H1 (cell line): ENCODE measurements at regions not wholly inside any gene's neighbourhood (a gene's known extent, or its start where the extent isn't known, plus 50 kb on each side); places are given as distances from the start of the nearest gene placed in this dataset.

ENCODE experiments used
- CTCF ChIA-PET: fragments of 300-600 bp; sonication (Branson Sonifier 250); formaldehyde crosslinking; loops from one replicate; lab custom pipeline; 2021; ENCODE audit not compliant: partially characterized antibody; lab: Charles Lee
- POLR2A ChIA-PET: fragments of 300-600 bp; sonication (Branson Sonifier 250); formaldehyde crosslinking; loops from one replicate; lab custom pipeline; 2021; ENCODE audit warnings: inconsistent platforms; ENCODE audit not compliant: partially characterized antibody; lab: Charles Lee
- DNase-seq, 2 experiments: peaks; one replicate each; pipeline versions ENCODE4 v3.0.0 to v3.0.0-alpha.2; 2010 to 2022; ENCODE audit warnings: low spot score in 2 of 2, low read depth in 1 of 2, mixed read lengths in 1 of 2
- FAIRE-seq: peaks from 2 replicates; lab custom pipeline; 2011; peaks lifted over from hg19 to GRCh38; lab: Jason Lieb, UNC
- H2AFZ ChIP-seq: 2 replicates; pipeline ENCODE4 v1.8.1; 2012; ENCODE audit warnings: low read length, inconsistent platforms
- H2AK5ac ChIP-seq: 2 replicates; pipeline ENCODE4 v1.6.1; 2013; ENCODE audit warnings: low read depth, low read length
- H2BK120ac ChIP-seq: replicated peaks from 2 replicates; pipeline ENCODE3; 2013; ENCODE audit warnings: low read depth, low read length, inconsistent platforms
- H2BK12ac ChIP-seq: 2 replicates; pipeline ENCODE4 v1.6.1; 2013; ENCODE audit warnings: low read depth, low read length
- H2BK15ac ChIP-seq: 2 replicates; pipeline ENCODE4 v1.6.1; 2013; ENCODE audit warnings: low read length
- H2BK20ac ChIP-seq: 2 replicates; pipeline ENCODE4 v1.6.1; 2013; ENCODE audit warnings: low read length
- H2BK5ac ChIP-seq: 2 replicates; pipeline ENCODE4 v1.6.1; 2013; ENCODE audit warnings: low read depth, low read length
- H3K14ac ChIP-seq: 2 replicates; pipeline ENCODE4 v1.6.1; 2013; ENCODE audit warnings: inconsistent platforms; ENCODE audit not compliant: insufficient read length
- H3K18ac ChIP-seq: 2 replicates; pipeline ENCODE4 v1.6.1; 2013; ENCODE audit warnings: low read length; ENCODE audit errors: extremely low read depth
- H3K23ac ChIP-seq: 2 replicates; pipeline ENCODE4 v1.6.1; 2013; ENCODE audit warnings: inconsistent platforms; ENCODE audit not compliant: insufficient read length
- H3K23me2 ChIP-seq: 2 replicates; pipeline ENCODE4 v1.6.1; 2013; ENCODE audit warnings: low read depth, low read length
- H3K27ac ChIP-seq: 2 replicates; pipeline ENCODE4 v1.6.1; 2011; ENCODE audit warnings: low read depth, low read length, inconsistent platforms
- H3K27me3 ChIP-seq, 4 experiments: replicated peaks in 1 of 4; 1 replicate in 1 of 4; 2 replicates in 3 of 4; pipeline versions ENCODE4 v1.6.1 to v1.8.1; 2011 to 2013; ENCODE audit warnings: low read length in 3 of 4, mild to moderate bottlenecking in 3 of 4, inconsistent platforms in 2 of 4, mixed read lengths in 2 of 4, moderate library complexity in 1 of 4; ENCODE audit not compliant: control insufficient read depth in 3 of 4, insufficient read depth in 3 of 4; ENCODE audit errors: extremely low read depth in 1 of 4
- H3K36me3 ChIP-seq, 4 experiments: 2 replicates each; pipeline versions ENCODE4 v1.6.1 to v1.8.1; 2011 to 2013; ENCODE audit warnings: mild to moderate bottlenecking in 4 of 4, low read length in 3 of 4, moderate library complexity in 2 of 4, control low read depth in 1 of 4, inconsistent platforms in 1 of 4; ENCODE audit not compliant: insufficient read depth in 4 of 4, control insufficient read depth in 2 of 4
- H3K4ac ChIP-seq: replicated peaks from 2 replicates; pipeline ENCODE3; 2013; ENCODE audit warnings: low read length, low read depth, mixed read lengths, inconsistent platforms; ENCODE audit not compliant: insufficient read length
- H3K4me1 ChIP-seq, 4 experiments: replicated peaks in 1 of 4; 1 replicate in 1 of 4; 2 replicates in 3 of 4; pipeline versions ENCODE4 v1.6.1 to v1.8.1; 2011 to 2013; ENCODE audit warnings: low read length in 3 of 4, inconsistent platforms in 2 of 4, mixed read lengths in 1 of 4; ENCODE audit not compliant: insufficient read depth in 4 of 4, control insufficient read depth in 3 of 4
- H3K4me2 ChIP-seq, 2 experiments: 2 replicates each; pipeline versions ENCODE4 v1.6.1 to v1.8.1; 2011 to 2013; ENCODE audit warnings: low read depth in 2 of 2, low read length in 2 of 2, control low read depth in 1 of 2, inconsistent platforms in 1 of 2, mild to moderate bottlenecking in 1 of 2; ENCODE audit not compliant: insufficient read depth in 1 of 2
- H3K4me3 ChIP-seq, 4 experiments: fragments of 200-600, 300-600 bp in 1 of 4; sonication (generic), shearing (Covaris generic), sonication (Bioruptor Twin) in 1 of 4; 2 replicates each; pipeline versions ENCODE4 v1.5.1 to v1.8.1; 2011 to 2016; ENCODE audit warnings: low read length in 4 of 4, low read depth in 3 of 4, control low read depth in 2 of 4, inconsistent platforms in 2 of 4, mild to moderate bottlenecking in 2 of 4, mixed read lengths in 1 of 4, moderate library complexity in 1 of 4; ENCODE audit not compliant: insufficient read depth in 2 of 4; ENCODE audit errors: extremely low read depth in 1 of 4
- H3K56ac ChIP-seq: replicated peaks from 2 replicates; pipeline ENCODE3; 2013; ENCODE audit warnings: low read depth, mild to moderate bottlenecking, mixed read lengths, low read length, inconsistent platforms; ENCODE audit not compliant: insufficient read length
- H3K79me1 ChIP-seq: 2 replicates; pipeline ENCODE4 v1.6.1; 2013; ENCODE audit warnings: low read depth, low read length, control low read depth
- H3K79me2 ChIP-seq, 2 experiments: 2 replicates each; pipeline versions ENCODE4 v1.6.1 to v1.8.1; 2012 to 2013; ENCODE audit warnings: low read length in 2 of 2, mild to moderate bottlenecking in 2 of 2, inconsistent platforms in 1 of 2; ENCODE audit not compliant: insufficient read depth in 2 of 2, control insufficient read depth in 1 of 2
- H3K9ac ChIP-seq, 4 experiments: replicated peaks in 1 of 4; 1 replicate in 1 of 4; 2 replicates in 3 of 4; pipeline versions ENCODE4 v1.6.1 to v1.8.1; 2011 to 2013; ENCODE audit warnings: low read depth in 3 of 4, low read length in 3 of 4, control low read depth in 2 of 4, mild to moderate bottlenecking in 2 of 4, moderate library complexity in 2 of 4, inconsistent platforms in 1 of 4; ENCODE audit errors: extremely low read depth in 1 of 4
- H3K9me3 ChIP-seq, 2 experiments: 2 replicates each; pipeline versions ENCODE4 v1.6.1 to v1.8.1; 2012 to 2013; ENCODE audit warnings: mild to moderate bottlenecking in 2 of 2, moderate library complexity in 2 of 2, control low read depth in 1 of 2, inconsistent platforms in 1 of 2, low read depth in 1 of 2, low read length in 1 of 2, mixed read lengths in 1 of 2; ENCODE audit not compliant: insufficient read depth in 2 of 2
- H4K20me1 ChIP-seq, 2 experiments: replicated peaks in 1 of 2; 2 replicates each; pipeline versions ENCODE3 to v1.8.1; 2011 to 2013; ENCODE audit warnings: inconsistent platforms in 2 of 2, low read length in 2 of 2, mild to moderate bottlenecking in 1 of 2; ENCODE audit not compliant: insufficient read depth in 2 of 2, control insufficient read depth in 1 of 2
- H4K5ac ChIP-seq: 2 replicates; pipeline ENCODE4 v1.6.1; 2013; ENCODE audit warnings: low read length, low read depth, mixed read lengths, inconsistent platforms; ENCODE audit not compliant: insufficient read length
- H4K8ac ChIP-seq: 2 replicates; pipeline ENCODE4 v1.8.0; 2013; ENCODE audit warnings: mild to moderate bottlenecking, moderate library complexity, low read length, inconsistent platforms; ENCODE audit not compliant: insufficient read depth; ENCODE audit errors: extremely low read depth
- H4K91ac ChIP-seq: replicated peaks from 2 replicates; pipeline ENCODE3; 2013; ENCODE audit warnings: low read length, mixed read lengths, inconsistent platforms; ENCODE audit not compliant: insufficient read length
- ASH2L ChIP-seq: fragments of 200-600, 300-600 bp; sonication (generic); IDR thresholded peaks from one replicate; pipeline ENCODE4 v1.7.1; 2017; ENCODE audit warnings: low read length
- BACH1 ChIP-seq: IDR thresholded peaks from 2 replicates; pipeline ENCODE4 v1.6.1; 2012; ENCODE audit warnings: low read length, improper control_type of control experiment
- BCL11A ChIP-seq, 2 experiments: IDR thresholded peaks; one replicate each; pipeline ENCODE4 v1.6.1; 2011; ENCODE audit warnings: low read depth in 2 of 2, low read length in 2 of 2, mild to moderate bottlenecking in 2 of 2
- BRCA1 ChIP-seq: IDR thresholded peaks from 2 replicates; pipeline ENCODE4 v1.6.1; 2012; ENCODE audit warnings: low read depth, low read length, improper control_type of control experiment
- CHD1 ChIP-seq: IDR thresholded peaks from 2 replicates; pipeline ENCODE4 v1.6.1; 2012; ENCODE audit warnings: low read depth, low read length, improper control_type of control experiment
- EZH2 ChIP-seq: fragments of 200-600 bp; sonication (generic); IDR thresholded peaks from 2 replicates; pipeline ENCODE4 v1.7.1; 2012; ENCODE audit warnings: low read depth, mild to moderate bottlenecking, moderate library complexity, low read length, inconsistent platforms; ENCODE audit not compliant: severe bottlenecking
- KDM5A ChIP-seq: fragments of 200-600 bp; IDR thresholded peaks from 2 replicates; pipeline ENCODE4 v1.7.1; 2012; ENCODE audit warnings: mild to moderate bottlenecking, low read length, inconsistent platforms, mixed read lengths
- NRF1 ChIP-seq: IDR thresholded peaks from 2 replicates; pipeline ENCODE4 v1.6.1; 2011; ENCODE audit warnings: mild to moderate bottlenecking, low read depth, low read length, improper control_type of control experiment
- POLR2A ChIP-seq, 2 experiments: IDR thresholded peaks; 1 replicate in 1 of 2; 2 replicates in 1 of 2; pipeline ENCODE4 v1.6.1; 2011; ENCODE audit warnings: low read depth in 2 of 2, low read length in 2 of 2, mild to moderate bottlenecking in 2 of 2; ENCODE audit errors: control extremely low read depth in 1 of 2
- POLR2AphosphoS5 ChIP-seq: IDR thresholded peaks from 2 replicates; pipeline ENCODE4 v1.6.1; 2011; ENCODE audit warnings: low read depth, low read length
- SIX5 ChIP-seq: IDR thresholded peaks from 2 replicates; pipeline ENCODE4 v1.6.1; 2011; ENCODE audit warnings: mild to moderate bottlenecking, low read depth, low read length
- SP2 ChIP-seq: IDR thresholded peaks from 2 replicates; pipeline ENCODE4 v1.6.1; 2012; ENCODE audit warnings: mild to moderate bottlenecking, low read length, inconsistent platforms
- SRF ChIP-seq: IDR thresholded peaks from 2 replicates; pipeline ENCODE4 v1.6.1; 2011; ENCODE audit warnings: mild to moderate bottlenecking, low read depth, low read length, moderate library complexity
- SUZ12 ChIP-seq: fragments of 200-600 bp; sonication (generic); IDR thresholded peaks from 2 replicates; pipeline ENCODE4 v1.6.1; 2012; ENCODE audit warnings: mild to moderate bottlenecking, inconsistent platforms, low read length, moderate library complexity, mixed read lengths
- TAF7 ChIP-seq: optimal IDR thresholded peaks from 2 replicates; pipeline ENCODE3; 2011; ENCODE audit warnings: low read depth, mild to moderate bottlenecking, inconsistent platforms, low read length, moderate library complexity, borderline replicate concordance
- USF2 ChIP-seq: IDR thresholded peaks from 2 replicates; pipeline ENCODE4 v1.6.1; 2011; ENCODE audit warnings: low read length, improper control_type of control experiment
- YY1 ChIP-seq: IDR thresholded peaks from 2 replicates; pipeline ENCODE4 v1.6.1; 2011; ENCODE audit warnings: low read depth, mild to moderate bottlenecking, low read length
- ZNF274 ChIP-seq: IDR thresholded peaks from 2 replicates; pipeline ENCODE4 v1.7.0; 2012; ENCODE audit warnings: low read length, borderline replicate concordance; ENCODE audit errors: extremely low read depth

- no peak overlapping the region for H3K23ac ChIP-seq
- no peak overlapping the region for H4K91ac ChIP-seq
- H3K4me1 ChIP-seq: no peaks in the 10 kb centered on the region
- no peak overlapping the region for H3K18ac ChIP-seq
- no peak overlapping the region for H2AK5ac ChIP-seq
- no peak overlapping the region for H3K4me3 ChIP-seq
- no peak overlapping the region for H3K27ac ChIP-seq
- no peaks in the 10 kb centered on the region for H3K23me2 ChIP-seq
- H3K14ac ChIP-seq: no peak overlapping the region
- H3K9me3 ChIP-seq: peaks cover 3 to 9% of the 10 kb centered on the region in 2 experiments; a peak in 3 of 4 replicates
- H4K8ac ChIP-seq: no peak overlapping the region
- H3K4ac ChIP-seq: no peak overlapping the region
- no peak overlapping the region for H3K4me2 ChIP-seq
- H4K20me1 ChIP-seq: no peaks in the 10 kb centered on the region
- no peaks in the 10 kb centered on the region for H3K79me1 ChIP-seq
- H3K56ac ChIP-seq: no peak overlapping the region
- no peaks in the 10 kb centered on the region for H3K27me3 ChIP-seq
- H2BK12ac ChIP-seq: no peak overlapping the region
- ChIA-PET CTCF (no interaction called here), POLR2A (no interaction called here)
- H2BK20ac ChIP-seq: no peak overlapping the region
- H2BK120ac ChIP-seq: no peak overlapping the region
- H3K79me2 ChIP-seq: no peaks in the 10 kb centered on the region
- H2BK15ac ChIP-seq: no peak overlapping the region
- no peak overlapping the region for H2BK5ac ChIP-seq
- FAIRE-seq (no peak), DNase-seq (no peak)
- no peak overlapping the region for H2AFZ ChIP-seq
- no peaks in the 10 kb centered on the region for H3K36me3 ChIP-seq
- no peak overlapping the region for H3K9ac ChIP-seq
- H4K5ac ChIP-seq: no peak overlapping the region
- TF ChIP-seq SRF (no peak), ZNF274 (no peak), USF2 (no peak), BACH1 (no peak), SP2 (no peak), TAF7 (no peak), SIX5 (no peak), POLR2A (IDR thresholded peaks at IDR 0.05; ENCODE audit: control extremely low read depth in 1 of 2, low read depth in 2 of 2, low read length in 2 of 2) (no peak), EZH2 (no peak), BCL11A (IDR thresholded peaks at IDR 0.05; ENCODE audit: low read depth in 2 of 2, low read length in 2 of 2) (no peak), SUZ12 (no peak), ASH2L (no peak), YY1 (no peak), BRCA1 (no peak), CHD1 (no peak), KDM5A (no peak), NRF1 (no peak), POLR2AphosphoS5 (no peak)
Measured at GRCh38 chr5:106171132-106171531, 1499.6 kb downstream of the EFNA5 start.
